Endothelial cell (in vitro differentiated cells): ENCODE measurements at regions not wholly inside any gene's neighbourhood (a gene's known extent, or its start where the extent isn't known, plus 50 kb on each side); places are given as distances from the start of the nearest gene placed in this dataset.

Source experiments
- DNase-seq: peaks from one replicate; pipeline ENCODE4 v3.0.0; 2021; ENCODE audit warnings: low spot score
- H3K27ac Mint-ChIP-seq: one replicate; pipeline ENCODE4 v1.8.0; 2021; ENCODE audit warnings: mixed read lengths, inconsistent platforms; ENCODE audit not compliant: unreplicated experiment
- H3K27me3 Mint-ChIP-seq: one replicate; pipeline ENCODE4 v1.8.0; 2021; ENCODE audit warnings: mild to moderate bottlenecking, moderate library complexity, mixed read lengths, inconsistent platforms; ENCODE audit not compliant: unreplicated experiment
- H3K36me3 Mint-ChIP-seq: one replicate; pipeline ENCODE4 v1.8.0; 2021; ENCODE audit warnings: mild to moderate bottlenecking, low read depth, mixed read lengths, inconsistent platforms; ENCODE audit not compliant: unreplicated experiment
- H3K4me1 Mint-ChIP-seq: one replicate; pipeline ENCODE4 v1.8.0; 2021; ENCODE audit warnings: mild to moderate bottlenecking, mixed read lengths, inconsistent platforms; ENCODE audit not compliant: unreplicated experiment
- H3K4me3 Mint-ChIP-seq: one replicate; pipeline ENCODE4 v1.8.0; 2021; ENCODE audit warnings: mild to moderate bottlenecking, mixed read lengths, inconsistent platforms; ENCODE audit not compliant: unreplicated experiment
- H3K9me3 Mint-ChIP-seq: one replicate; pipeline ENCODE4 v1.8.0; 2021; ENCODE audit warnings: mixed read lengths, inconsistent platforms; ENCODE audit not compliant: unreplicated experiment
- CTCF ChIP-seq: fragments of 200-600 bp; sonication (generic); IDR thresholded peaks from one replicate; pipeline ENCODE4 v1.5.0; 2021; ENCODE audit warnings: antibody characterized with exemption; ENCODE audit not compliant: unreplicated experiment

GRCh38 chr13:39961036-39961435, 305.6 kb downstream of the COG6 start:
- DNase-seq, result no peak
- Mint-ChIP-seq H3K27ac (no peak overlapping the region), H3K9me3 (no peaks in the 10 kb centered on the region), H3K4me3 (no peak overlapping the region), H3K27me3 (peaks cover 2% of the 10 kb centered on the region), H3K4me1 (no peaks in the 10 kb centered on the region), H3K36me3 (no peaks in the 10 kb centered on the region)
- TF ChIP-seq CTCF, result no peak

GRCh38 chr13:39963612-39964011, 308.1 kb downstream of the COG6 start:
- no peak for TF ChIP-seq CTCF
- Mint-ChIP-seq H3K9me3 (no peaks in the 10 kb centered on the region), H3K27ac (no peak overlapping the region), H3K36me3 (no peaks in the 10 kb centered on the region), H3K27me3 (peaks cover 1% of the 10 kb centered on the region), H3K4me3 (no peak overlapping the region), H3K4me1 (no peaks in the 10 kb centered on the region)
- DNase-seq, result no peak

- Mint-ChIP-seq H3K9me3 (no peaks in the 10 kb centered on the region), H3K36me3 (no peaks in the 10 kb centered on the region), H3K4me1 (no peaks in the 10 kb centered on the region), H3K27me3 (peaks cover 1% of the 10 kb centered on the region), H3K27ac (no peak overlapping the region), H3K4me3 (no peak overlapping the region)
- TF ChIP-seq CTCF, result no peak
- no peak for DNase-seq
Measured at GRCh38 chr13:39965309-39965708, 309.8 kb downstream of the COG6 start.

- TF ChIP-seq CTCF, result no peak
- Mint-ChIP-seq H3K36me3 (no peaks in the 10 kb centered on the region), H3K9me3 (no peaks in the 10 kb centered on the region), H3K27ac (no peak overlapping the region), H3K4me3 (no peak overlapping the region), H3K4me1 (no peaks in the 10 kb centered on the region), H3K27me3 (peaks cover 3% of the 10 kb centered on the region)
- no peak for DNase-seq
Measured at GRCh38 chr13:39967199-39967959, 311.9 kb downstream of the COG6 start.

- H3K36me3 Mint-ChIP-seq, result no peaks in the 10 kb centered on the region
- no peak overlapping the region for H3K27ac Mint-ChIP-seq
Measured at GRCh38 chr13:39968646-39969475, 313.4 kb downstream of the COG6 start.

More at GRCh38 chr13:39968646-39969475, 313.4 kb downstream of the COG6 start:
- no peak for TF ChIP-seq CTCF
- Mint-ChIP-seq H3K4me1 (no peaks in the 10 kb centered on the region), H3K9me3 (no peaks in the 10 kb centered on the region), H3K27me3 (peaks cover 3% of the 10 kb centered on the region), H3K4me3 (no peak overlapping the region)
- no peak for DNase-seq
